BE2C (cell line): ENCODE measurements at regions not wholly inside any gene's neighbourhood (a gene's known extent, or its start where the extent isn't known, plus 50 kb on each side); places are given as distances from the start of the nearest gene placed in this dataset.

Experiments used
- DNase-seq: peaks from one replicate; pipeline ENCODE4 v3.0.0-alpha.2; 2020
- H3K27me3 ChIP-seq: fragments of 250-450 bp; sonication (Bioruptor Pico); 2 replicates; pipeline ENCODE4 v1.5.1; 2020; ENCODE audit warnings: mild to moderate bottlenecking
- H3K36me3 ChIP-seq: fragments of 250-450 bp; sonication (Bioruptor Pico); 2 replicates; pipeline ENCODE4 v1.5.1; 2020; ENCODE audit warnings: mild to moderate bottlenecking
- H3K4me1 ChIP-seq: fragments of 250-450 bp; sonication (Bioruptor Pico); 2 replicates; pipeline ENCODE4 v1.5.1; 2020
- H3K4me3 ChIP-seq: 2 replicates; pipeline ENCODE4 v1.5.1; 2011; ENCODE audit warnings: low read depth, low read length
- H3K9me3 ChIP-seq: fragments of 250-450 bp; sonication (Bioruptor Pico); 2 replicates; pipeline ENCODE4 v1.5.1; 2020
- TF ChIP-seq, protein P1 (sequence below): IDR thresholded peaks from 2 replicates; pipeline ENCODE4 v1.5.1; 2012; ENCODE audit warnings: mild to moderate bottlenecking, low read depth, low read length

GRCh38 chr2:19500126-19500525 is 141.7 kb upstream of the OSR1 start:
- Histone ChIP-seq H3K36me3 (no peaks in the 10 kb centered on the region), H3K4me3 (no peak overlapping the region), H3K9me3 (no peaks in the 10 kb centered on the region), H3K27me3 (no peaks in the 10 kb centered on the region; the same call in 1 of the 2 replicates), H3K4me1 (no peaks in the 10 kb centered on the region)
- no peak for DNase-seq
- TF ChIP-seq, protein P1, sequence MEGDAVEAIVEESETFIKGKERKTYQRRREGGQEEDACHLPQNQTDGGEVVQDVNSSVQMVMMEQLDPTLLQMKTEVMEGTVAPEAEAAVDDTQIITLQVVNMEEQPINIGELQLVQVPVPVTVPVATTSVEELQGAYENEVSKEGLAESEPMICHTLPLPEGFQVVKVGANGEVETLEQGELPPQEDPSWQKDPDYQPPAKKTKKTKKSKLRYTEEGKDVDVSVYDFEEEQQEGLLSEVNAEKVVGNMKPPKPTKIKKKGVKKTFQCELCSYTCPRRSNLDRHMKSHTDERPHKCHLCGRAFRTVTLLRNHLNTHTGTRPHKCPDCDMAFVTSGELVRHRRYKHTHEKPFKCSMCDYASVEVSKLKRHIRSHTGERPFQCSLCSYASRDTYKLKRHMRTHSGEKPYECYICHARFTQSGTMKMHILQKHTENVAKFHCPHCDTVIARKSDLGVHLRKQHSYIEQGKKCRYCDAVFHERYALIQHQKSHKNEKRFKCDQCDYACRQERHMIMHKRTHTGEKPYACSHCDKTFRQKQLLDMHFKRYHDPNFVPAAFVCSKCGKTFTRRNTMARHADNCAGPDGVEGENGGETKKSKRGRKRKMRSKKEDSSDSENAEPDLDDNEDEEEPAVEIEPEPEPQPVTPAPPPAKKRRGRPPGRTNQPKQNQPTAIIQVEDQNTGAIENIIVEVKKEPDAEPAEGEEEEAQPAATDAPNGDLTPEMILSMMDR = no peak

DNA sequence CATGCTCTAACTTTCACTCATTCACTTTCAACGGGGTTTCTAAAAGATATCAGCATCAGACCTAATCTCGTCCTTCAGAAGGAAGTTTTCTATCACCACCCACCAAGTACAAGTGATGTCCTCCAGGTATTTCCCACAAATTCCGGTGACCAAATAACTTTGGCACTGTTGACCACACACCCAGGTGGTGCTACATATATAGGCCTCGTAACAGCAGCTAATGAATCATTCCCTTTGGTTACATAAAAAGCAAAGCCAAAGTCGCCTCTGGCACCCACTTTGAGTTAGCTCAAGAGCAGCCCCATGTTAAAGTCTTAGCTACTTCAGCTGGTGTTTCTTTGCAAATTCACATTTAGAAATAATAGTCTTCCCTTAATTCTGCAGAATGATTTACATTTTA is 138.2 kb upstream of the OSR1 start:
- TF ChIP-seq, protein P1 = no peak
- no peak for DNase-seq
- Histone ChIP-seq H3K4me3 (no peak overlapping the region), H3K9me3 (no peaks in the 10 kb centered on the region), H3K36me3 (no peaks in the 10 kb centered on the region), H3K4me1 (no peaks in the 10 kb centered on the region), H3K27me3 (no peaks in the 10 kb centered on the region; the same call in 1 of the 2 replicates)

DNA sequence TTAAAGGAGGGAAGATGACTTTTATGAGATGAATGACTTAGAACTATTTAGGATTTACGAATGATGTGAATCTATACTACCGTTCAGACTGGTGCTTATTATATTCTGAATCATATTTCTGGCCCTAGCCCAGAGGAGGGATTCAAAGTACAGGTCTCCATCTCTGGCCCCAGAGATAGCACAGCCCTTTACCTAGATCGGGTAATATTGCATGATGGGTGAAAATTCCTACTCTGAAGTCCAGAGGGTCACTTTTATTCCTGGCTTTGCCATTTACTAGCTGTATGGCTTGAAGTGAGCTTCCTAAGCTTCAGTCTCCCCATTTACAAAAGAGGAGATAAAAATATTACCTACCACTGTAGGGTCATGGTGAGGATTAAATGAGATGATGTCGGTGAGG is 135.8 kb upstream of the OSR1 start:
- H3K9me3 ChIP-seq = no peaks in the 10 kb centered on the region
- H3K36me3 ChIP-seq = no peaks in the 10 kb centered on the region
- no peak for DNase-seq
- H3K27me3 ChIP-seq = no peaks in the 10 kb centered on the region; the same call in 1 of the 2 replicates
- no peak overlapping the region for H3K4me3 ChIP-seq
- no peaks in the 10 kb centered on the region for H3K4me1 ChIP-seq
- TF ChIP-seq, protein P1 = no peak

- DNase-seq = no peak
- no peaks in the 10 kb centered on the region for H3K9me3 ChIP-seq
- no peaks in the 10 kb centered on the region for H3K27me3 ChIP-seq
- H3K4me1 ChIP-seq = no peaks in the 10 kb centered on the region
- TF ChIP-seq, protein P1 = no peak
- no peaks in the 10 kb centered on the region for H3K36me3 ChIP-seq
- H3K4me3 ChIP-seq = no peak overlapping the region
Observed at GRCh38 chr2:19491796-19492195, 133.4 kb upstream of the OSR1 start.

GRCh38 chr2:19490846-19491435 is 132.5 kb upstream of the OSR1 start:
- TF ChIP-seq, protein P1 = no peak

GRCh38 chr2:19488009-19488691 is 129.7 kb upstream of the OSR1 start:
- TF ChIP-seq, protein P1 = no peak
- no peaks in the 10 kb centered on the region for H3K4me1 ChIP-seq
- no peaks in the 10 kb centered on the region for H3K27me3 ChIP-seq
- H3K4me3 ChIP-seq = no peak overlapping the region
- H3K9me3 ChIP-seq = no peaks in the 10 kb centered on the region
- no peaks in the 10 kb centered on the region for H3K36me3 ChIP-seq
- DNase-seq = no peak

More at GRCh38 chr2:19490846-19491435, 132.5 kb upstream of the OSR1 start:
- no peaks in the 10 kb centered on the region for H3K9me3 ChIP-seq
- no peaks in the 10 kb centered on the region for H3K4me1 ChIP-seq
- no peak for DNase-seq
- no peaks in the 10 kb centered on the region for H3K27me3 ChIP-seq
- no peak overlapping the region for H3K4me3 ChIP-seq
- H3K36me3 ChIP-seq = no peaks in the 10 kb centered on the region
